HS-27A (cell line): ENCODE measurements at regions not wholly inside any gene's neighbourhood (a gene's known extent, or its start where the extent isn't known, plus 50 kb on each side); places are given as distances from the start of the nearest gene placed in this dataset.
"Not testable (repeated sequence)": the region's sequence is repeated elsewhere in the genome, so short reads cannot be mapped to it uniquely, and the experiment has no call there.

Experiments used
- DNase-seq: peaks from one replicate; pipeline ENCODE4 v3.0.0-alpha.2; 2012; ENCODE audit warnings: low read depth, missing footprints

GRCh38 chr2:150135223-150135883 is 352.1 kb downstream of the RND3 start:
- DNase-seq = no peak

- no peak for DNase-seq
Observed at GRCh38 chr2:150134223-150134857, 353.1 kb downstream of the RND3 start.

DNA sequence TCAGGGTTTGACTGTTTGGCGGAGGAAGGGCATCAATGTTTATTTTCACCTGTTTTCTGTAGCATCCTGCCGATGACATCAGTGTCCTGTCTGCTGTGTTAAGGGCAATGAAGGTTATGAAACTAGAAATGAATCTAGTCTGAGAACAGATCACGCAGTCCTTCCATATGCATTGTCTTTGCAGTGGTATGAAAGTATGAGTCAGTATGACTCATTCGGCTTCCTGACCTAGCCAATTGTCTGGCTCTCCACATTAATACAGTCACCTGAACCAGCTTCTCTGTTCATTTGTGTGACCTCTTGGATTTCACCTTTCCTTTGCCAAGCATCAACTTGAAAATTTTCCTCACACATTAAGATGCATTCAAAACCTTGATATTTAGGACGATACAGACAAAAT is 353.8 kb downstream of the RND3 start:
- DNase-seq = no peak

GRCh38 chr2:150129921-150130575 is 357.4 kb downstream of the RND3 start:
- DNase-seq = no peak

DNA sequence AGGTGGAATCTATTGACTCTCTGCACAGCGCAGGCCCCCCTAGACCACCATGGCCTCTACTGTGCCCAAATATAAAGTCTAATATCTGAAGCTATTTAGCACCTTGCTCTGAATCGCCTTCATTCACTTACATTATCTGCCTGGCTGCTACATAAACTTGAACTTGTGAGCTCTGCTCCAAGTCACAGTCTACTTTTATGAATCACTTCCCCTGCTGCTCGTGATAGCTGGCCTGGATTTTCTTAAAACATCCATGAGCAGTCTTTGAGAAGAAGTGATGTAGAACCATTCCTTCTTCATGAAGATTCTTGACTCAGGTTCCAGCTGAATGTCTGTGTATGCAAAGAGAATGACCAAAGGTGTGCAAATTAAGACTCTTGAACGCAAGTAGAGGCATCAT is 359.5 kb downstream of the RND3 start:
- DNase-seq = no peak

- no peak for DNase-seq
Observed at GRCh38 chr2:150127346-150127990, 360.0 kb downstream of the RND3 start.

GRCh38 chr2:150126839-150127238 is 360.6 kb downstream of the RND3 start:
- DNase-seq = no peak

DNA sequence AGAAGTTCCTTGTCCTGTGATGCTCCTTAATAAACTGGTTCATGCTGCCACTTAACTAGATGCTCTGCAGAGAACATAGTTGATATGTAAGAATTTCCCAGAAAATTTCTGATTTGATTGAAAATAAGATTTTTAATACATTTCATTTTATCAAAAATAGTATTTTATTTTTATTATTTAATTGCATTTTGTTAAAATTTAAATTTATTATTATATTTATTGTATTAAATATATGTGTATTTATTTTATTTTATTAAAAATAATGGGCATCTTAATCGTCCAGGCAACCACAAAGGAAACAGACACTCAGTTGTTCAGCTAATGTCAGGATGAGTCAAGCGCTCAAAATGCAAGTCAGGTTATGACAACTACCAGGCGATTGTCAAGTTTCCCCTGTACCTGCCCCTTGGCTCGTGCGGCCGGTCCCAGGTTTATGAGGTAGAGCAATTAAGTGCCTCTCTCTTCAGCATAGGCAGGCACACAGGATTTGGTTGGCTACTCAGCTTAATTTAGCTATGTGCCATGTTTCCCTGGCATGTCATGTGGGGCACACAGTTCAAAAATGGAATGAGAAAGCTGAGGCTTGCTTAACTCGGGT is 361.2 kb downstream of the RND3 start:
- DNase-seq = no peak

GRCh38 chr2:150125708-150126107 is 361.8 kb downstream of the RND3 start:
- DNase-seq = no peak

DNA sequence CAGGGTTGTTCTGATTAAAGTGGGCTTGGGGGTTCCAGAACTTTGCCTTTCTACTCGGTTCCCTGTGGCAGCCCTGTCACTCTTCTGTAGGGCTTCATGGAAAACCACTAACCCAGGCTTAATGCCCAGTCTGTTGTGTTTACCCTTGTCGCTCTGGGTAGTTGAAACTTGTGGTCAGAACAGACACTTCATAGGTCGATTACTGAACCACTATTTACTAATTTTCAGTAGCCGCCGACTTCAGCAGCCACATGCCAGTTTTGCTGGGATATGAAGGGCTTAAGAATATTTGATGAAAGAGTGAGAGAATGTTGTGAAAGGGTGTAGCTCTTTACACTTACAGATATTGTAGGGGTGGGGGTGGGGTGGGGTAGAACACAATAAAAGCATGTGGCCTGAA is 362.3 kb downstream of the RND3 start:
- DNase-seq = no peak

- DNase-seq = no peak
Observed at GRCh38 chr2:150124739-150125138, 362.7 kb downstream of the RND3 start.

DNA sequence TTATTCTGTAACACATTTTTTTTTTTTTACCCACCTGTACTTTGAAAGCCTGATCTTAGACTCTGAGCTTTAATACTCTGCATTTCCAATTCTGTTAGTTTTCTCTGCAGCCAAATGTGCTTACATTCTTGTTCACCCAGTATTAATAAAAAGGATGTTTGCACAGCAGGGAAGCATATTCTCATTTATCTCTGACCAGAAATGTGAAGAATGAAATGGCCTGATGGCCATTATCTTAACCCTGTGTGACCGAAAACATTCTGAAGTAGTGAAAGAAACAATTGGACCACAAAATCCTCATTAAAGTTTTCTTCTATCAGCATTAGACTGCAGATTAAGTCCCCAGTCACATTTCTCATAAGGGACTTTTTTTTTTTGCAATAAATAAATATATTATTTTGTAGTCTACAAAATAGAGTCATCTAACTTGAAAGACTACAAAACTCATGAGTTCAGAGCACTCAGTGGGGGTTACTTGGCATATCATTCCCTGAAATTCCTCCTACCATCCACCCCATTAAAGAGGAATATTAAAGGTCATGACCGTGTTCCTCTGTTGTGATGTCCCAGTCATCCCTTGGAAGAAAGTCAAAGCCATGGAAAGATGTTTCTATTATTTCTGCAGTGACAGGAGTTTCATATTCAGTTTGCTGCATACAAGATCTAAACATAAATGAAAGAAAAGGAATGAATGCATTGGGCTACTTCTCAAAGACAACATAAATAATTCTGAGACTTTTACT is 364.4 kb downstream of the RND3 start:
- DNase-seq = no peak

GRCh38 chr2:150122156-150122555 is 365.3 kb downstream of the RND3 start:
- DNase-seq = no peak

DNA sequence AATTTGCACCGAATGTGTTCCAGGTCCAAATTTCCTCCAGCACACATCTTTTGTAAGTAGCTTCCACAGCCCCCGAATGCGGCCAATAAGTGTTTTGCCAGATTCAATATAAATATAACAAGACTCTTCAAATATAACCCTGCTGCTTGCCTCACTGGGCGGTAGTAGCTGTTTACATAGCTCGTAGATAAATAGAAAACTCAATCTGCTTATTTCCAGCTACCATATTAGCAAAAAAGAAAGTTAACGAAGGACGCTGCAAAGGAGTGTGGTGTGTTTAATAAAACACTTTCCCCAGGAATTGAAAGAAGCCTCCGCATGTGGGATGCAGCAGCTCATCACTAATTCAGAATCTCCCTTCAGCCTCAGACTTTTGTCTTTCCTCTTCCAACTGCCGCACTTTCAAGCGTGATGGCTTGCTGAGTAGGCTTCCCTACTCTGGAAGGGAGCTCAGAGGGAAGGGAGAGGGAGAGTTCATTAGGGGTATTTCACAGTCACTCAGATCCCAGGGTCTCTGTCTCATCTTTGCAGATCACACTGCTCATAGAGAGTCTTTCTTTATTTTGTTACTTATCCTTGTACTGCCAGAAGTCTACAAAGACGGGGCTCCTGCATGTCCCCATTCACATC is 367.0 kb downstream of the RND3 start:
- DNase-seq = no peak

DNA sequence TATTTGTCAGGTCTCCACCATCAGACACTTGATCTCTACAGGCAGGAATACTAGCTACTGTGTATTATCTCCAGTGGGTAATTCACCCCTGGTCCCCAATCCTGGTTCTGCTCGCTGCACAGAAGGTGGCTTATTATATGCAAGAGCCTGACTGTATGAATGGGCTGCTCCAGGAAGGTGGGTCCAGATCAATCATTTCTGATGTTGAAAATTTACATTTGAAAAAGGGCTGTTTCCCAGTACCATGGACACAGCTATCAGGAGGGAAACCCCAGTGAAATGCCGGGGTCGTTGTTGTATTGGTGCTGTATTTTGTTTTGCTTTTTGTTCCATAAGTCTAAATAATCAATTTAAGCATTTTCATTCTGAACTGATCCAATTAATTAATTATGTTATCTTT is 367.6 kb downstream of the RND3 start:
- no peak for DNase-seq

DNA sequence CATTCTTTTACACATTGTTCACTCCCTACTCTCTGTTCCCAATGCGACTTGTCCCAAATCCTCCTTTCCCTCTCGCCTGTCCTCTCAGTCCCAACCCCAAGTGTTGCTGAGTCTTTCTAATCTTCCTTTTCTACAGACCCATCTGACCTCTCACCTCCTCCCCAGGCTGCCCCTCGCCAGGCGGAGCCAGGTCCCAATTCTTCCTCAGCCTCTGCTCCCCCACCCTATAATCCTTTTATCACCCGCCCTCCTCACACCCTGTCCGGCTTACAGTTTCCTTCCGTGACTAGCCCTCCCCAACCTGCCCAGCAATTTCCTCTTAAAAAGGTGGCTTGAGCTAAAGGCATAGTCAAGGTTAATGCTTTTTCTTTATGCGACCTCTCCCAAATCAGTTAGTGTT is 373.4 kb downstream of the RND3 start:
- not testable (repeated sequence) for DNase-seq

DNA sequence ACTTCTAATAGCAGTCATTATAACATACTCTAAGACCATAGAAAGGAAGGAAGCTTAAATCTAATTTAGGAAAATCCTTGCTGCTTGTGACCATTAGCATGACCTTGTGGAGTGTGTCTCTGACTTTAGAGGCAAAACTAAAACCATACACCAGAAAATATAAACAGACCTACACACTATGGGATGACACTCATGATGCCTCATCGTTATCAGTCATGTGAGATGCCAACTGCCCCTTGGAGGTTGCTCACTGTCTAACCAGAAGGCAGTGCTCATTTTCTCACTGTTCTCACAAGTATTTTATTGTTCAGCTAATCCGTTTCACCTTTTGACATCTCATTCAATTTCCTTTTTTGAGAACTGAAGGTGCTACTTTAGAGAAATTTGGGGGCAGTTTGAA is 376.9 kb downstream of the RND3 start:
- no peak for DNase-seq

DNA sequence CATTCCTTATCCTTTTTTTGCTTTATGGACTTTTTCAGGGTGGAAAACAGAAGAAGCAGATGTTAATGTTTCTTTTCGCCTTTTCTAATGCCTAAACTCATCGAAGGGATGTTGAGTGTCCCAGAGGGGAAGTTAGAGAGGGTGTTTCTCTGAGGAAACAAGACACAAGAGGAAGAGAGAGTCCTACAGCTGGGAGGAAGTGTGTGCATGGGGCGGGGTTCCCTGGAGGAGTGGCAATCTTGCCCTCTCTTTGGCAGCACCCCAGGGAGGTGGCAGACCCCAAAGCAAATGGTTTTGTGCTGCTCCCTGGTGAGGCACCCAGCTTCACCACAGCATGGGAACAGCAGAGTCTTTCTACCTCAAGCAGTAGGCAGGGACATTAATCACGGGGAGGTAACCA is 377.6 kb downstream of the RND3 start:
- DNase-seq = no peak

GRCh38 chr2:150109028-150109427 is 378.4 kb downstream of the RND3 start:
- DNase-seq = no peak

DNA sequence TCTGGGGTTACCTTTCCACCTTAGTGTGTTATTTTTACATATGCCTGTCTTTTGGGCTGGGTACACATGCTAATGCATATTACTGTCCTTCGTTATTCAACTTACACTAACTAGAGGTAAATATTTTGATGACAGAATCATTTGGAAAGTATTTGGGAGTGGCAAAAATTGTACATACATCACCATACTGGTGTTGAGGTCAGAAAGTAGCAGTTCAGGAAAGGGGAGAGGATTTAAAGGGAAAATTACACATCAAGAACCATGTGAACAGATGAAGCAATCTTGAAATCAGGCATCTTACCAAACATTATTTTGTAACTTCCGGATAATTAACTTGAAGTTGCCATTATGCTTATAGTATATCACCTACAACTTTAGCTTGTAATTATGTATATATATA is 379.7 kb downstream of the RND3 start:
- no peak for DNase-seq

DNA sequence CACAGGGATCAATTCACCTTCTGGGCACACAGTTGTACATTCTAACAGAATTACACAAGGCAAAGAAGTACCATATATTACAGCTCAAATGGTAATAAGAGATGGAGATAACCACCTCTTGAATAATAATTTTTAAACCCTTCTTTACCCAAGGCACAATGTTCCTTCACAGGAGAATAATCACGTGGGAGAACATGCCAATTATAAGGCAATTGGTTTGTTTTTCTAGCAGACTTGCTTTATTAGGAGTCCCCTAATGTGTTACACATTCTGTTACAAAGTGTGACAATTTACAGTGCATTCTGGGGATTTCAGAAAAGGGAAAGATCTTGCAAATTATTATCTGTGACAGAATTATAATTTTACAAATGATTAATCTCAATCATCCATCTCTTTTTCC is 380.3 kb downstream of the RND3 start:
- DNase-seq = no peak

DNA sequence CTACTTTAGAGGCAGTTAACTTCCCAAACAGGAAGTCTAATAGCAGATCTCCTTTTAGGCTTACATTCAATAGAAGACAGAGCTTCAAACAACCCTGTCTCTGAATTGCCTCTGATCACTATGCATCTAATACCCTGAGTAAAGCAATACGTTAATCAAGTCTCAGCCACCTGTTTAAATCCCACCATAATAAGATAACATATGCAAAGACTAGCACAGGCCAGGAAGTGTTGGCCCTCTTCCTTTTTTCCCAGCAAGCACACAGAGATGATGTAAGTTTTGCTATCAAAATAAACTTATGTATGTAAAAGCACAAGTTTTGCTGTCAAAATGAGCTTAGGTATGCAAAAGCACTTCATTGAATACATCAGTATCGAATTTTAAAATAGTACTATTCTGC is 385.5 kb downstream of the RND3 start:
- DNase-seq = no peak
